Erythroblast (primary cell): ENCODE measurements at regions not wholly inside any gene's neighbourhood (a gene's known extent, or its start where the extent isn't known, plus 50 kb on each side); places are given as distances from the start of the nearest gene placed in this dataset.

ENCODE experiments used
- DNase-seq, 2 experiments: peaks; one replicate each; lab custom pipeline; 2025; lab: John Stamatoyannopoulos, UW
- GATA1 ChIP-seq: IDR thresholded peaks from 2 replicates; pipeline ENCODE4 v1.6.1; 2011; ENCODE audit warnings: low read depth, mild to moderate bottlenecking, control low read depth, low read length, moderate library complexity
- POLR2A ChIP-seq: IDR thresholded peaks from 2 replicates; pipeline ENCODE4 v1.6.1; 2011; ENCODE audit warnings: mild to moderate bottlenecking, low read length

DNA sequence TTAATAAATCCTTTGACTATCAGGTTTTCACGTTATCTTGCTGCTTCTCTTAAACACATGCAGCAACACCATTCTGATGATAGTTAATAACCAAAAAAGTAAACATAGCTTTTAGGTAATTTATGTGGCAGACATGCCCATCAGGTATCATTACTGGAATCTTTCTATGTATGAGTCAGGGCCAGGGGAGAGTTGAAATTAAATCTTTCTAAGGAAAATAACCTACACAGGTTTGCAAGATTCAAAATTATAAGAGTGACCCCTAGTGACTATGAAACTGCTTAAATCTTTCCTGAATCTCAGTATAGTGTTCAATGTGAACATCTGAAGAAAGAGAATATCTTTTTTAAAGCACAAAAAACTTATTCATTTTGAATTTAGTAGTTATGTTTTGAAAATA, 666.6 kb downstream of the CDH11 start:
- no peak for DNase-seq
- no peak for TF ChIP-seq GATA1
- no peak for TF ChIP-seq POLR2A

DNA sequence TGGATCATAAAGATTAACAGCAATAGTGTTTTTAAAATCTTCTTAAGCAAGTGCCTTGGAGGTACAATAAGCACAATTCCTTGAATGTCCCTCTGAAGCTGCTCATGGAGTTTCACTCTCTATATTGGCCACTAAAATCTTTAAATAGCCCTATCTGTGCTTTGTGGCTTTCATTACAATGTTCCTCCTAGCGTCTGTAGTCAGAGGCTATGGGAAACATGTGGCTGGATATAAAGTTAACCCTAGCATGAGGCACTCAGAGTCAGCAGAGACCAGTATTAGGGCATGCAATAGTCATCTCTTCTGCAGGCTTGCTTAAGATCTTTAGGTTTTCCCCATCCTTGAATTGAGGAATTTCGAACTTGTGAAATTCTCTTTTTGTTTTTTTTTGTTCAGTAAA, 668.2 kb downstream of the CDH11 start:
- TF ChIP-seq GATA1 (no peak), POLR2A (no peak)
- DNase-seq, result no peak

DNA sequence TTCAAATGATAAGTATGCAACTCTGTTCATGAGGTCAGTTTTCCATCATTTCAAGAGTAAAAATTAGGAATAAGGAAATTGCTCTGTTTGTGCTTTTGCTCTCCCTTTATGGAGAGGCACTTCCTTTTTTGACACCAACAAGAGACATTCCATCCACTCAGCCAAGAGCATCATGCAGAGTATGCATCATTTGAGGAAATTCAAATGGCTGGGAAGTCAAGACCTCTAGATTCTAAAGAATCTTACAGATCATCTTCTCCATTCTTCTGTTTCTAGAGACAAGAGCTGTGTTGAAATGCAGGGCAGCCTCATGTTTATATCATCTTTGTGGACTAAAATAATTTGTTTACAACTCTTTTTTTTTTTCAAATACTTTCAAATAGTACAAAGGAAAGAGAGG, 669.4 kb downstream of the CDH11 start:
- no peak for DNase-seq

GRCh38 chr16:64450177-64450576, 671.7 kb downstream of the CDH11 start:
- DNase-seq, result no peak

More for the DNA sequence above, 669.4 kb downstream of the CDH11 start:
- no peak for TF ChIP-seq GATA1
- no peak for TF ChIP-seq POLR2A

DNA sequence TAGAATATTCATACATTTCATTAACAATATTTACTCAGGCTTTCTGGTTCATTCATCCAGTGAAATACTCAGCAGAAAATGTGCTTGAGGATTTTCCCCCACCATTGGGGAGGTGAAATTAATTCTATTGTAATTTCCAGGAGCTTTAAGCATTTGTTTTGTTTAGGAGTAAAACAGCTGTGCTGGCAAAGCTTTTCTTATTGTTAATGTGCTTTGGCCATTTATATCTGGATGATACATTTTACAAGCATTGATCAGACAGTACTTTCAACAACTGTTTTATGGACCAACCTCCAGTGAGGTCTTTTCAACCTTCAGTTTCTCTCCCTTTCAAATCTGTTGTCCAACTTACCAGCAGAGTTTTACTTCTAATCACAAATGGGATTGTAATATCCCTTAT, 672.4 kb downstream of the CDH11 start:
- no peak for TF ChIP-seq POLR2A
- TF ChIP-seq GATA1, result no peak

More at GRCh38 chr16:64450177-64450576, 671.7 kb downstream of the CDH11 start:
- TF ChIP-seq GATA1, result no peak
- TF ChIP-seq POLR2A, result no peak

DNA sequence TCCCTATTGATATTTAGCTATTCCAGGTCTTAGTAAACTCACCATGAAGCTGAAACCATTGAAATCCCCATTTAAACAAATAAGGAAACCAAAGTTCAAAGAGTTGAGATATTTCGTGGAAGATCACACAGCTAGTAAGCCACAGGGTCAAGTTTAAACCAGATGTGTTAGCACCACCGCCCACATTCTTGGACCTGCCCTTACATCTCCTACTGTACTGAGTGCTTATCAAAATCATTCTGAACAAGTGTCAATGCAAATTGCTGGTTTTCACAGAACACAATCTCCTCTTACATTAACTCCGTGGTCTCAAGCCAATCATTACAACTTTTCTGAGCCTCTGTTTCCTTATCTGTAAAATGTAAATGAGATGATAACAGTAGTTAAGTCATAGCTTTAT, 676.2 kb downstream of the CDH11 start:
- TF ChIP-seq GATA1 (no peak), POLR2A (no peak)
- no peak for DNase-seq

More for the DNA sequence above, 672.4 kb downstream of the CDH11 start:
- DNase-seq, result no peak

DNA sequence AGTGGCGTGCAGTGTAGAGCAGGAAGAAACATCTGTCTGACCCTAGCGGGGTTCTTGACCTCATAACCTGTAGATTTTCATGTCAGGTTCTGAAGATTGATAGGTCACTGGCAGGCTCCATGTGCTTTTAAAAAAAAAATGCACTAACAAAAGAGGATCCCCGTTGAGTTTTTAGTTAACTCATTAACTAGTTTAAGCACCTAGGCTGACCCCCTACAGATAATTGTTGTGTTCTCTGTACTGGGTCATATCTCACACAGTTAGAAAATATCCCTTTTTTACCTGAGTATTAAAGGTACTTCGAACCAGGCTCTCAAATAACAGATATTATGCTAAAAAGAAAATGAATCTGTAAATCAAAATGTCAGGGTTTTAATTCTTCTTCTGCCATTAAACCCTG, 676.6 kb downstream of the CDH11 start:
- no peak for DNase-seq
- TF ChIP-seq GATA1, result no peak
- TF ChIP-seq POLR2A, result no peak

GRCh38 chr16:64440421-64440831, 681.4 kb downstream of the CDH11 start:
- DNase-seq, result no peak
- TF ChIP-seq GATA1 (no peak), POLR2A (no peak)

GRCh38 chr16:64440005-64440404, 681.9 kb downstream of the CDH11 start:
- DNase-seq, result no peak
- TF ChIP-seq POLR2A (no peak), GATA1 (no peak)

DNA sequence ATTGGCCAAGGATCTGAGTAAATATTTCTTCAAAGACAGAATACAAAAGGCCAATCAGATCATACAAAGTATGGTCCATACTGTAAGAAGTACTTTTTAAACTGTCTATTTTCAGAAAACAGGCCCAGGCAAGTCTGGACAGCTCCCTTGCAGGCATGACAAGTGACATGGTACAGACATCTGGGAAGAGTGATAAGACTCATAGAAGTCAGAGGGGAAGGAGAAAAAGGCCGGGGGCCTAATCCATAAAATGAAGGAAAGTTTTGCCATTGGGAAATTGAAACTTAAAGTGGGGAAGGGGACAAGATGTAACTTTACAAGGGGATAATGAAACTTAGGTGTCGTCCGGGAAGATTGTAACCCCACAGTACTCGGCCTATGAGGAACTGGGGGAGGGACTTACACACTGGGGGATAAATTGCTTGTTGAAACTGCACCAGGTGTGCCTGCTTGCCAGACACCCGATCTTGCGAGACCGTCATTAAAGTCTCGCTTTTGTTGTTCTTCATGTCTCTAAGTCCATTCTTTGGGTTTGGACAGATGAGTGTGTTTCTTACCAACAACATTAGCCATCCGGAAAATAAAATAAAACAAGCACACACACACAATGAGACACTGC, 684.0 kb downstream of the CDH11 start:
- DNase-seq, result peak; percentile 1 to 11
- TF ChIP-seq POLR2A (no peak), GATA1 (no peak)

- no peak for DNase-seq
- TF ChIP-seq GATA1 (no peak), POLR2A (no peak)
Observed at GRCh38 chr16:64434526-64435069, 687.3 kb downstream of the CDH11 start.

- TF ChIP-seq POLR2A (no peak), GATA1 (no peak)
- DNase-seq, result no peak
Observed at GRCh38 chr16:64428463-64429113, 693.3 kb downstream of the CDH11 start.

- DNase-seq, result no peak
- no peak for TF ChIP-seq GATA1
- no peak for TF ChIP-seq POLR2A
Observed at GRCh38 chr16:64426131-64426666, 695.7 kb downstream of the CDH11 start.

GRCh38 chr16:64425381-64425780, 696.5 kb downstream of the CDH11 start:
- no peak for DNase-seq
- TF ChIP-seq GATA1 (no peak), POLR2A (no peak)
